Thyroid gland (tissue), 4 donors: ENCODE measurements at regions not wholly inside any gene's neighbourhood (a gene's known extent, or its start where the extent isn't known, plus 50 kb on each side); places are given as distances from the start of the nearest gene placed in this dataset.

Source experiments
- DNase-seq, 2 donors: peaks; one replicate each; pipeline ENCODE4 v3.0.0-alpha.2; 2019
- H3K27ac ChIP-seq, 3 donors: fragments of 200-600 bp; sonication (generic); 1 replicate in 2 of 3; 2 replicates in 1 of 3; pipeline ENCODE4 v1.5.1; 2016 to 2019; ENCODE audit warnings: mild to moderate bottlenecking in 1 of 3, moderate library complexity in 1 of 3
- H3K27me3 ChIP-seq: fragments of 200-600 bp; sonication (generic); one replicate; pipeline ENCODE4 v1.5.1; 2019
- H3K36me3 ChIP-seq, 2 donors: fragments of 200-600 bp; sonication (generic); one replicate each; pipeline ENCODE4 v1.5.1; 2016 to 2019
- H3K4me1 ChIP-seq, 2 donors: fragments of 200-600 bp; sonication (generic); one replicate each; pipeline ENCODE4 v1.5.1; 2017 to 2019
- H3K4me3 ChIP-seq, 3 donors: fragments of 200-600 bp; sonication (generic); replicated peaks in 1 of 3; 1 replicate in 2 of 3; 2 replicates in 1 of 3; pipeline ENCODE4 v1.5.1; 2016; ENCODE audit warnings: mild to moderate bottlenecking in 1 of 3
- H3K9me3 ChIP-seq: fragments of 200-600 bp; sonication (generic); one replicate; pipeline ENCODE4 v1.5.1; 2017
- POLR2A ChIP-seq, 2 donors: fragments of 450-650 bp; IDR thresholded peaks; one replicate each; pipeline ENCODE4 v1.6.1; 2017; ENCODE audit warnings: antibody characterized with exemption in 2 of 2, mild to moderate bottlenecking in 2 of 2, moderate library complexity in 1 of 2
- WGBS, 2 donors: methylation state at CpG; one replicate each; pipeline ENCODE4 v1.1.5; 2017; 5-methylcytosine and 5-hydroxymethylcytosine counted together
- intact Hi-C: fragments of 100-400 bp; cut with DNase I; formaldehyde crosslinking; loops from one replicate; pipeline ENCODE4 v1.15.1; 2023
- TF ChIP-seq, protein P1 (sequence below), 6 experiments: fragments of 200-600 bp in 3 of 6; fragments of 450-650 bp in 3 of 6; sonication (generic) in 3 of 6; IDR thresholded peaks; one replicate each; pipeline ENCODE4 v1.5.1; 2016 to 2019; ENCODE audit warnings: antibody characterized with exemption in 6 of 6, mild to moderate bottlenecking in 2 of 6, inconsistent platforms in 1 of 6, moderate library complexity in 1 of 6

- Histone ChIP-seq H3K4me1 (peaks cover 8 to 14% of the 10 kb centered on the region in 2 donors), H3K4me3 (no peak overlapping the region), H3K9me3 (no peaks in the 10 kb centered on the region), H3K27ac (peak overlapping the region in 2 of 3 donors; percentile 20 to 54), H3K27me3 (no peaks in the 10 kb centered on the region), H3K36me3 (no peaks in the 10 kb centered on the region)
- whole genome bisulfite sequencing, 2 donors: 82 to 87% methylated on average over 9 of the region's 9 CpGs
- no peak for DNase-seq
- intact Hi-C loops: no loop called here
- TF ChIP-seq POLR2A (IDR thresholded peaks at IDR 0.05): no peak
- TF ChIP-seq, protein P1, sequence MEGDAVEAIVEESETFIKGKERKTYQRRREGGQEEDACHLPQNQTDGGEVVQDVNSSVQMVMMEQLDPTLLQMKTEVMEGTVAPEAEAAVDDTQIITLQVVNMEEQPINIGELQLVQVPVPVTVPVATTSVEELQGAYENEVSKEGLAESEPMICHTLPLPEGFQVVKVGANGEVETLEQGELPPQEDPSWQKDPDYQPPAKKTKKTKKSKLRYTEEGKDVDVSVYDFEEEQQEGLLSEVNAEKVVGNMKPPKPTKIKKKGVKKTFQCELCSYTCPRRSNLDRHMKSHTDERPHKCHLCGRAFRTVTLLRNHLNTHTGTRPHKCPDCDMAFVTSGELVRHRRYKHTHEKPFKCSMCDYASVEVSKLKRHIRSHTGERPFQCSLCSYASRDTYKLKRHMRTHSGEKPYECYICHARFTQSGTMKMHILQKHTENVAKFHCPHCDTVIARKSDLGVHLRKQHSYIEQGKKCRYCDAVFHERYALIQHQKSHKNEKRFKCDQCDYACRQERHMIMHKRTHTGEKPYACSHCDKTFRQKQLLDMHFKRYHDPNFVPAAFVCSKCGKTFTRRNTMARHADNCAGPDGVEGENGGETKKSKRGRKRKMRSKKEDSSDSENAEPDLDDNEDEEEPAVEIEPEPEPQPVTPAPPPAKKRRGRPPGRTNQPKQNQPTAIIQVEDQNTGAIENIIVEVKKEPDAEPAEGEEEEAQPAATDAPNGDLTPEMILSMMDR (IDR thresholded peaks at IDR 0.05): no peak
These were observed 176.5 kb upstream of the ARID1B start for GRCh38 chr6:156600678-156601077.

- Histone ChIP-seq H3K27ac (peak overlapping the region; percentile 20 to 54 (median 25)), H3K4me3 (no peak overlapping the region), H3K9me3 (no peaks in the 10 kb centered on the region), H3K27me3 (no peaks in the 10 kb centered on the region), H3K4me1 (peaks cover 8 to 14% of the 10 kb centered on the region in 2 donors), H3K36me3 (no peaks in the 10 kb centered on the region)
- intact Hi-C loops: no loop called here
- peak; percentile 29 to 42 for DNase-seq
- WGBS, 2 donors: 74 to 75% methylated on average over 5 of the region's 5 CpGs
- TF ChIP-seq, protein P1 (IDR thresholded peaks at IDR 0.05): no peak
- no peak for TF ChIP-seq POLR2A (IDR thresholded peaks at IDR 0.05)
These were observed 177.1 kb upstream of the ARID1B start for GRCh38 chr6:156599978-156600590.

DNA sequence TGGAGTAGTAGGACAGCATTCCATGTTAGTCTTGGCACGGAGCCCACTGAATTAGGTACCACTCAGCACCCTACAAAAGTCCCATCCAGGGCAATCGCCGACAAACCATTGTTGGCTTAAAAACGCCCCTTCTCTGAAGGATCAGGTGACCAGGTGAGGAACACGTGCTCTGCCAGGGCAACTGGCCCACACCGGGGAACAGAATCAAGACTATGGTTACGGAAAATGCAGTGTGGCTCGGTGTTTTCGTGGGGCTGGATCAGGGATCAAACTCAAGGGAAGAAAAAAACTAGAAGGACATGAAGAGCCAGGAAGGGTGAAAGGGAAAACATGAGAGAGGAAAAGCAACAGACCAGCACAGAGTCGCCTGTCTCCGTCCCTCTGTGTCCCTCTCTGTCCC lies 177.8 kb upstream of the ARID1B start:
- Histone ChIP-seq H3K4me3 (no peak overlapping the region), H3K27ac (peak overlapping the region in 1 of 3 donors; percentile 54), H3K27me3 (no peaks in the 10 kb centered on the region), H3K36me3 (no peaks in the 10 kb centered on the region), H3K4me1 (peaks cover 8 to 14% of the 10 kb centered on the region in 2 donors), H3K9me3 (no peaks in the 10 kb centered on the region)
- DNase-seq: no peak
- TF ChIP-seq, protein P1 (IDR thresholded peaks at IDR 0.05): no peak
- no peak for TF ChIP-seq POLR2A (IDR thresholded peaks at IDR 0.05)
- intact Hi-C loops: no loop called here
- whole genome bisulfite sequencing, 2 donors: 68 to 76% methylated on average over 11 of the region's 11 CpGs

DNA sequence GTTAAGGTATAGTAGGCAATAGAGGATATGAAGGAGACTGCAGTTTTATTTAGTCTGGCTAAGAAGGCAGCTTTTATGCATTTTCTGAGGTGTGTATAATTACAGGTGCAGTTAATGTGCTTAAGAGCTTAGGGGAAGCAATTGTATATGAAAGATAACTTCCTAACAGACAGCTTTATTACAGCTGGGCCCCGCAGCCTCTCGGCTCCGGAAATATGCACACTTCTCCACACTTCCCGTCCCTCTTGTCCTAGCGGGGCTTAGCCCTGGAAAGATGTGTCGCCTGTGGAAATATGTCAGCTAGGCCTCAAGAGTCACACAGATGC lies 178.4 kb upstream of the ARID1B start:
- TF ChIP-seq, protein P1 (IDR thresholded peaks at IDR 0.05): no peak
- no peak for TF ChIP-seq POLR2A (IDR thresholded peaks at IDR 0.05)
- Histone ChIP-seq H3K36me3 (no peaks in the 10 kb centered on the region), H3K9me3 (no peaks in the 10 kb centered on the region), H3K4me3 (no peak overlapping the region), H3K27ac (peak overlapping the region in 1 of 3 donors; percentile 54), H3K4me1 (peaks cover 8 to 14% of the 10 kb centered on the region in 2 donors), H3K27me3 (no peaks in the 10 kb centered on the region)
- 67 to 75% methylated on average over 6 of the region's 6 CpGs for WGBS, 2 donors
- intact Hi-C loops: no loop called here
- no peak for DNase-seq

DNA sequence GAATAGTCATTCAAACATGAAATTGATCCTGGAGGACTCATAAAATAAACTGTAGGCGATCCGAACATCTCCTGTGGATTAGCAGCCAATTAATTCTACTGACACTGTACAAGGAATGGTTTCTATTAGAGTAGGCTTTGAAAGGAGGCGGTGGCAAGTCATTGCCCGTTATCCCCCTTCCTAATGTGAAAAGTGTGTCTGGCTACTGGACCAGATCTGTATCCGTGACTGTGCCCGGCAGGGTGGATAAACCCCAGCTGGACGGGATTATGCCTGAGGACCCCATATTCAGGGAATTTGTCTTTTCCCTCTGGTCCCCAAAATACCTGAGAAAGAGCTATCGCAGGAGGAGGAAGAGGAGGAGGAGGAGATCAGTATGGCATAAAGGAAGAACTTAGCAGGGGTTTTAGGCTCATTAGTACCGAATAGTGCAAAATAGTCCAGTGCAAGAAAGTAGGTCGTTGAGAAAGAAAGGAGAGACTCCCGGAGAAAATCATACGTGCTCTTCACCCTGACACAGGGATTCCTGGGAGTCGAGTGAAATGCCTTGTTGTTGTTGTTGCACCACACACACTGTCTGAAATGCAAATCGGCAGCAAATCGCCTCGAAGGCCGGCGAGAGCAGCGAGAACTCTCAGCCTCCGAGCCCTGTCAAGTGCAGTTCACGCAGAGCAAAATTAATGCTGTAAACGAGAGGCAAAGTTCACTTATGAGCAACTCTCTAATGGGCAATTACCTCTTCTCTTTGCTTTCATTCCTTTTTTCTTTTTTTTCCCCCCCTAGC lies 178.9 kb upstream of the ARID1B start:
- no peak overlapping the region for H3K4me3 ChIP-seq
- 68 to 72% methylated on average over 22 of the region's 22 CpGs for WGBS, 2 donors
- no peaks in the 10 kb centered on the region for H3K27me3 ChIP-seq
- peaks cover 8 to 14% of the 10 kb centered on the region in 2 donors for H3K4me1 ChIP-seq
- H3K9me3 ChIP-seq: no peaks in the 10 kb centered on the region
- DNase-seq: no peak
- no peak for TF ChIP-seq POLR2A (IDR thresholded peaks at IDR 0.05)
- TF ChIP-seq, protein P1 (IDR thresholded peaks at IDR 0.05): no peak
- intact Hi-C loops: no loop called here
- no peaks in the 10 kb centered on the region for H3K36me3 ChIP-seq
- H3K27ac ChIP-seq: no peak overlapping the region
